ENCODE measurements at regions not wholly inside any gene's neighbourhood (a gene's known extent, or its start where the extent isn't known, plus 50 kb on each side); places are given as distances from the start of the nearest gene placed in this dataset.

DNA sequence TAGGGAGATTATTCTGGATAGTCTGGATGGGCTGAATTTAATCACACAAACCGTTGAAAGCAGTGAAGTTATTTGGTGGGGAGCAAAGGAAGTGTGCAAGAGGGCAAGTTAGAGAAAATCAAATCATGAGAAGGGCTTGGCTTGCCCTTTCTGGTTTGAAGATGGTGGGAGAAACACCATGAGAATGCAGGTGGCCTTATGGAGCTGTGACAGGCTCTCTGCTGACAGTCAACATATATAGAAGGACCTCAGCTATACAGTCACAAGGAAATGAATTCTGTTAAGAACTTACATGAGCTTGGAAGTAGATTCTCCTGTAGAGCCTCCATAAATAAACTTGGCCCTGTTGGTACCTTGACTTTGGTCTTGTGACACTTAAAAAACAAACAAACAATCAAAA lies 72.3 kb downstream of the GMNC start:
- ATAC-seq, result no peak

DNA sequence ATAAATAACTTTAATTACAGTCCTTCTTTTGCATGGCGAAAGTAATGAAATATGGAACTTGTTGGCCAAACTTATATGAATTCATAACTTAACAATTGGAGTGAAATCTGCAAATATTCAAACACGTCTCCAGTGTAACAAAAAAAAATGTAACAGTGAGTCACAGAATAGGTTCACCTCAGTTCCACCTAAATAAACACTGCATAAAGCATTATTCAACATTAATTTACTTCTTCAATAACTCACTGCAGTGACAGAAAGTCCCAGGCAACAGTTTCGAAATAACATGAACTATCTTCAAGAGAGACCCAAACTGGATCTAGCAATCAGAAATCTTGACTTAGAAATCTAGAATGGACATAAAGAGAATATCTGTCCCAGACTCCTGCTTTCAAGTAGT lies 75.6 kb downstream of the GMNC start:
- no peak for ATAC-seq

DNA sequence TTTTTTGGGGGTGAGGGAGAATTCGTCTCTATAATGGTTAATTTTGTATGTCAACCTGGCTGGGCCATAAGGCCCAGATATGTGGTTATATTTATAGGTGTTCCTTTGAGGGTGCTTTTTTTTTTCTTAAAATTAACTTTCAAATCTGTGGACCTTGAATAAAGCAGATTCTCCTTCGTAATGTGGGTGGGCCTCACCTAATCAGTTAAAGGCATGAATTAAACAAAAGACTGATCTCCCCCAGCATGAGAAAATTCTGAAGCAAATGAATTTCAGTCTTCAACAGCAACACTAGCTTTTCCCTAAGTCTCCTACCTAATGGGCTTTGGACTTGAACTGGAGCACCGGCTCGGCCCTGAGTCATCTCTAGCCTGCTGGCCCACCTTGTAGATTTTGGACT lies 77.4 kb downstream of the GMNC start:
- ATAC-seq, result no peak

DNA sequence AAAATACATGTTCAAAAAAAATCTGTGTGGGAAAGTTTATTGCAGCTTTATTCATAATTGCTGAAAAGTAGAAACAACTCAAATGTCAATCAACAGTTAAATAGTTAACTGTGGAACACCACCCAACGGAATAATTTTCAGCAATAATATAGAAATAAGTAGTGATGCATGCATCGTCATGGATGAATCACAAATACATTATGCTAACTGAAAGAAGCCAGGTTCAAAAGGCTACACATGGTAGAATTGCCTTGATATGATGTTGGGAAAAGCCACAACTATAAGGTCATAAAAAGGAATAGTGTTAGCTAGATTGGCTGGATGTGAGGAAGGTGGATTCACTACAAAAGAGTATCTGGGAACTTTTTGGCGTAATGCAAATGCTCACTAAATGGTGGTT lies 82.0 kb downstream of the GMNC start:
- no peak for ATAC-seq

DNA sequence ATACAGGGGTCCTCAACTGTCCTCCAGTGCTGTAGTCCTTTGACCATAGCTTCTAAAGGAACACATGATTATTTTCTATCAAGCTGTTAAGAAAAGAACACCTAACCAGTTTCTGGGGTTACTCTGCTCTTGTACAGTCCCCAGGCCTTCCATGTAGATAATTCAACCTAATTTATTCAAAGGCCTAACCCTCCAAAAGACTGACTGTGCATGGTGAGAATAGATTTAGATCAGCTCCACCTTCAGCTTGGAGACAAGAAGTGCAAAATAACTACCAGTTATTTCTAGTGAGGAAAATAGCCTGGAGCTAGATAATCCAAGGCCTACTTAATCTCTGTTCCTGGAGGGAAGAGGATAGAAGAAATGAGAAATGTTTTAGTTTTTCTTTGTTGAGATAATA lies 87.9 kb downstream of the GMNC start:
- ATAC-seq, result no peak

DNA sequence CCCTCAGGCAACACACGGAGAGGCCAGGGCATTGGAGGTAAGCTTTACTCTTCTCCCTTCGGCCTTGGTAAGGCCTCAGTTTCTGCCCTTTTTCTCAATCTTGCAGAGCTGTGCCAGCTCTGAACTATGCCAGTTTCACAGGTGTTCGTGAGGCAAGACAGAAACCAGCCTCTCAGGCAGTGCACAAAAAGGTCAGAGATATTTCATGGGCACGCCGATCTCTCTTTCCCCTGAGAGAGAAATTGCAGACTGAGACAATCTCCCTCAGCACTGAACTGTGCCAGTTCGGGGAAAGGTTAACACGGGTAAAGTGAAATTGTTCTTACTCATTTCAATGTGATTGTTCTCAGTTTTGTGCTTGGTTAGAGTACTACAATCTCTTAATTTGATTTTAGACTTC lies 88.5 kb downstream of the GMNC start:
- ATAC-seq, result no peak

DNA sequence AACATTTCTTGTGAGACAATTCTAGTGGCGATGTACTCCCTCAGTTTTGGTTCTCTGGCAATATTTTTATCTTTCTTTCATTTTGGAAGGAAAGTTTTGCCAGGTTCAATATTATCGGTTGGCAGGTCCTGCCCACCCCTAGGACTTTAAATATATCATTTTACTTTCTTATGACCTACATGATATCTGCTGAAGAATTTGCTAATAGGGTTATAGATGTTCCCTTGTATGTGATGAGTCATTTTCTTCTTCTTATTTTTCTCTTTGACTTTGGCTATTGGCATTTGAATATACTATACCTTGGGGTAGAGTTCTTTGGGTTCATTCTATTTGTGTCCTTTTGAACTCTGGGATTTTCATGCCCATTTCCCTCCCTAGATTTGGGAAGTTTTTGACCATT lies 89.7 kb downstream of the GMNC start:
- no peak for ATAC-seq

DNA sequence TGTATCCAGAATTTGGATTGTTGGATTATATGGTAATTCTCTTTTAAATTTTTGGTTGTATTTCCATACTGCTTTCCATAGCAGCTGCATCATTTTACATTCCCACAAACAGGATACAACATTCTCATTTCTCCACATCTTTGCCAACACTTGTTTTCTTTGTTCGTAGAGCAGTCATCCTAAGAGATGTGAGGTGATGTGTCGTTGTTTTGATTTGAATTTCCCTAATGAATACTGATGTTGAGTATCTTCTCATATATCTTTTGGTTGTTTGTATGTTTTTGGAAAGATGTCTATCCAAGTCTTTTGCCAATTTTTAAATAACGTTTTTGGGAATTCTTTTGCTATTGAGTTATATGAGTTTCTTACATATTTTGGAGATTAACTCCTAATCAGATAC lies 93.6 kb downstream of the GMNC start:
- ATAC-seq, result no peak

DNA sequence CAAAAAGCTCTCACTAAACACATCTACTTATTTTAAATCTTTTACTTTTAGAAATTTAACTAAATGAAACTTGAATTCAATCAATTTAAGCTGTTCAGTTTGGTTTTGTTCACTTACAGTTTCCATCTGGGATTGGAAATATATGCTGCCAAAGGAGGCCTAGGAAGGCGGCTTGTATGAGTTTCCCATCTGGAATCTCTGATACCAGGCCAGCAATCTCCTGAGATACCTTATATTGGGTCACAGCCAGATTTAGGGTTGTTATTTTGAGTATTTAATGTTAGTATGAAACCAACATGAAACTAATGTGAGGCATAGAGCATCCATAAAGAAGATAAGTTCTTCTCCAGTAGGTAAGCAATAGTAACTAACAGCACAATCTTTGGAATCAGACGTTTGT lies 94.6 kb downstream of the GMNC start:
- no peak for ATAC-seq

DNA sequence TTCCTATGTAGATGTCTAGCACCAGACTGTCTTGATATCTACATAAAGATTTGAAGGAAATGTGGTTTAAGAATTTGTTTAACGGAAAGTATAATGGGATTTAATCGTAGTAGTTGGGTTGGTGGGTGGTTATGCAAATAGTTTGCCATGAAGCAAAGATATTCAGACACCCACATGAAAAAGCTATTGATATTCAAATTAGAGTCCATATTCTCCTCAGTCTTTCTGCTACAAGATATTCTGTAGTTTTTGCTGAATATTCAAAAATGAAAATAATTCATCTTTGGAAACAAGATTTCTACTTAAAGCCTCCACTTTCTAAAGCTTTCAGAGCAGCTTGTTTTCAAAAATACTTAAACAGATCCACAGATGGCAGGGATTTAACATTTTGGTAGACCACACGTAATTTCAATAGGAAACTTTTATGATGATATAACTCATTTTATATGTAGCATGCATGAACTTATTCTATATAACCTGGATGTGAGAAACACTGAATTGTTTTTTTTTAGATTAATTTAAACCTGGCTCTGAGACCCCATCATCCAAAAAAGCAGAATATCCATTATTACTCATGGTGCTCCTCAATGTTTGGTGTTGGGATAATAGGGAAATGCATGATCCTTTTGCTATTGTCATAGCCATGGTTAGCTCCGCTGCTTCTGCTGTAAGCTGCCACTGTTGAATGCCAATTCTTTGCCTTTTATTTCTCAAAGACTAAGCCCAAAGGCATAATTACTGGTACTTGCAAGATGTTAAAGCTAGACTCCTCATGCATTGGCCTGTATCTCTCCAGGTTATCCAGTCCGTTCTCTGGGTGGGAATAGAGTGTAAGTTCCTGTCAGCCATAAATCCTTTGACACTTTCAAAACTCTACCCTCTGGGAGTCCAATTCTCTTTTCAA lies 98.0 kb downstream of the GMNC start:
- ATAC-seq, result no peak

DNA sequence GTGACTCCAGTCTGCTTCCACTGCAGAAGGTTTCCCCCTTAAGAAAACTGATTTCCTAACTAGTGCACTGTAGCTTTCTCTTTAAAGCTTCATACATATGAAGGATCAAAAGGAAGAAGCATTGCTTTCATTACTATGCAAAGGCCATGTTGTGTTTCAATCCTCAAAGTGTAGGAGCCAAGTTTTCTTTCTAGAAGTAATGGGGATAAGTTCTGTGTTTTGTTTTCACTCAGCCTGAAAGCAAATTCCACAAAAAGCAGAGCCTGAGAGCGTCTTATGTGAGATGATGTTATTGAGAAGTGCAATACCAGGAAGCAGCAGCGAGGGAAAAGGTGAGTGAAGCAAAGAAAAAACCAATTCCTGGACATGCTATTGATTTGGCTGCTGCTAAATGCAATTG lies 99.7 kb downstream of the GMNC start:
- ATAC-seq, result no peak

DNA sequence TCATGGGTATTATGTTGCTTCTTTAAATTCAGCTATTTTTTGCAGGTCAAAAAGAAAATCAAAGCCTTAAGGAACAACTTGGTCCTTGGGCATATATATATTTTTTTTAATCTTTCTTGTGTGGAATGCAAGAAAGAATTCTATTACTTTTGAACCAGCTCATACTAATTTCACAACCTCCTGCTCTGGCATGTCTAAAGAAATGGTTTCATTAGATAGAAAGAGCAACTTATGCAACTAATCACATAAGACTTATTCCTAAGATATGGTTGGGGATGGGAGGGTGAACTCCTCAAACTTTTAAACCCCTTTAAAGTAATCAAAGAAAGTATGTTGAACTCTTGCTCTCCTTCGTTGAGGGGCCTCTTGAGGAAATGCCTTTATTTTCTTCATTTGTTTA lies 114.9 kb downstream of the GMNC start:
- ATAC-seq, result no peak

DNA sequence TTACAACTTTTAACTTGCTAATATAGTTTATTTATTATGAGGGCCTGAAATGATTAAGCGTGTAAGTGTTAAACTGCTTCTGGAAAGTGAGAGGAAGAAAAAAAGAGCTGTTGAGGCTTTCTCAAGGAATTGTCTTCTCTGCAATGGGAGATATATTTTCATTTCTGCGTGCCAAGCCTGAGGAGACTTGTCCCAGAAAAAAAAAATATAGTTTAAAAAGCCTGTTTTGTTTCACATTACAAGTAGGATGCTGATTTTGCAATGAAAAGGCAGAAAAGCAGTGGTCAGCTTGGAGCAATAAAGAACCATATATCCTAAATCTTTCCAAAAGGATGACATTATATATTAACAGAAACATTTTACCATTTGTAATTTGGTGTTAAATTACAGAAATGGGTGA lies 115.5 kb downstream of the GMNC start:
- ATAC-seq, result no peak

DNA sequence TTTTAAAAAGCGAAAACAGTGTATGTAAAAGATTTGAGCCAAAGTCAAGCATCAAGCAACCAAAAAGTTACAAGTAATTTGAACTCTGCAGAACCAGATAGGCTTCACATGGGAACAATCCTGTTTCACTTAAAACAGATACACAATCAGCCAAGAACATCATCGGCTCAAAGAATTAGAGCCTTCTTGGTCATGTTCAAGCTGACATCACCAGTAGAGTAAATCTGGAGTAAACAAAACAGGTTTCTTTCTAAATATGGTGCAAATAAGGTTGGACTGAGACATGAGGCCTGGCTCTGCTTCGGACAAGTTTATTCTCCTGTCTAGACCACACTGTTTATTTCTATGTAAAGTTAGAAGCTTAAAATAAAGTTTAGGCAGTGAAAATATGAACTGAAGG lies 116.0 kb downstream of the GMNC start:
- no peak for ATAC-seq

DNA sequence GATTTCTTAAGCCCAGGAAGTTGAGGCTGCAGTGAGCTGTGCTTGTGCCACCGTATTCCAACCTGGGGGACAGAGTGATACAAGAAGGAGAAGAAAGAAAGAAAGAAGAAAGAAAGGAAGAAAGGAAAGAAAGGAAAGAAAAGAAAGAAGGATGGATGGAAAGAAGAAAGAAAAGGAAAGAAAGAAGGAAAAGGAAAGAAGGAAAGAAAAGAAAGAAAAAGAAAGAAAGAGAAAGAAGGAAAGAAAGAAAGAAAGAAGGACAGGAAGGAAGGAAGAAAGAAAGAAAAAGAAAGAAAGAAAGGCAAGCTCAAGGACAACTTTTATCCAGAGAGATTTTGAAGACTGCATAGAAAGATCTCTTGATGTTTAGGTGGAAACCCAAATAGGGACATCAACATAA lies 120.7 kb downstream of the GMNC start:
- ATAC-seq, result no peak

DNA sequence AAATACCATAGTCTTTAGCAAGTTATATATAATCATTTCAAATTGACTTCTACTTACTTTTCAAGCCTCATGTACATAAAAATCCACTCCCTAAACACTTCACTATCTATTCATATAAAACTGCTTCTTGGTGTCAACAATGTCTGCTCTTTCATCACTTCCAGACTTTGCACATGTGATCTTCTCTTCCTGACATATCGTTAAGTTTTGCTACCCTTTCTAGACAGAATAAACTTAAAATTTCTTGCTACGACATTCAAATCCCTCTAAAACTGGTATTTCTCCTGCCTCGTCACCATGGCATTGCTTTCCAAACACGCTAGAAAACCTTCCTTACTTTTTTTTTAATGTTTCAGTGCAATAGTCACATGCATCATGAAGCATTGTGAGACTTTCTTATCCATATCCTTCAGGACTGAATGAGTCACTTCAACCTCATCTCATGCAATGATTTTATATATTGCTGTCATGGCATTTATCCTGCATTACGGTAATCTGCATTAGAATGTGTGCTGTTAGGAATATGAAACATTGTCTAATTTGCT lies 122.8 kb downstream of the GMNC start:
- no peak for ATAC-seq

DNA sequence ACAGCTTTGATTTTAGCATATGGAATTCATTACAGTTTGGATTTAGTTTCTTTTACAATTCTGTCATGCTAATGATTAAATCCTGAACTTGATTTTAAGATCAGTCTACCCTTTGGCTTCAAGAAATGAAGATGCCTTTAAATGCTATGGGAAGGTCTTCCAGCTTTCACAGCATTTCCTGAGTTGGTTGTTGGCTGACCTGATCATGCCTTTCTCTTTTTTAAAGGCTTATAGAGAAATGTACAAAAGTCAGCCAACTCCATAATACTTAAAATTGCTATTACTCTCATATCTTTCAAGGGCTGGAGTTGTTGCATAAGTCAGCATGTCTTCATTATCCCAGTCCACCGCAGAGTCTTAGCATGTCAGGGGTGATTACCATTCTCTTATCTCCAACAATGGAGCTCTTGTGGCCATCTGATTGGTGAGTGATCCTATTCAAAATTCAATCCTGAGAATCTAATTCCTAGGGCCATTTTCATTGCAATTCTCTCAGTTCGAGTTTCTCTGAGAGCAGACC lies 123.8 kb downstream of the GMNC start:
- no peak for ATAC-seq

DNA sequence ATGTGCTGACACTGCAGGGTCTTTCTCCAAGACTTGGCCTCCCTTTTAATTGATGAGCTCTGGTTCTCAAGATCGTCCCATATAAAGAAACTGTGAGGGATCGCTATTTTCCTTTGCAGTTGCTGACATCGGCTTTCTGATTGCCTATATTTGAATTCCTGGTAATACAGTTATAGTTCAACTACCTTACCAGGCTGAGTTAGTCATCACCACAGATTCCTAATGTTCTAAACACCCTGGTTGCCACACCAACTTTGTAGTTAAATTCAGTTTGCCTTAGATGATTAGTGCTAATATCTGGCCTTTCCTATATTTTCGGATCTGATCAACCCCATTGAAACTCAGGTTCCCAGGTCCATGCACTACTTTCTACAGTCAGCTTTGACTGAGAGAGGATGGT lies 125.0 kb downstream of the GMNC start:
- ATAC-seq, result no peak

DNA sequence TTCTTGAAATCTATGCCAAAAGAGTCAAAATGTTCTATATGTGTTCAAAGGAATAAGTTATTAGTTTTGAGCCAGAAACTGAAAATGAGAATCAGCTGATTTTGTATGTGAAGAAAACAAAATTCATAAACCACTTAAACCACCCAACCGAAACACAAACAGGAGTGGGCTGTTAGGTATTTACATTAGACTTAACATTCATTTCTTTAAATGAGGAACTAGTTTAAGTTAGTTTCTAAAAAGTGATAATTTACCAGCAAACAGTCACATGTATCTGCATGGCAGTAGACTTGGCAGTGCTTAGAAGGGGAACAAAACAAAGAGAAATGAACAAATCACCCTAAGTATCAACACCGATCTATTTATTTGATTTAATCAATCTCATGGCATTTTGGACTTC lies 128.0 kb downstream of the GMNC start:
- ATAC-seq, result no peak

DNA sequence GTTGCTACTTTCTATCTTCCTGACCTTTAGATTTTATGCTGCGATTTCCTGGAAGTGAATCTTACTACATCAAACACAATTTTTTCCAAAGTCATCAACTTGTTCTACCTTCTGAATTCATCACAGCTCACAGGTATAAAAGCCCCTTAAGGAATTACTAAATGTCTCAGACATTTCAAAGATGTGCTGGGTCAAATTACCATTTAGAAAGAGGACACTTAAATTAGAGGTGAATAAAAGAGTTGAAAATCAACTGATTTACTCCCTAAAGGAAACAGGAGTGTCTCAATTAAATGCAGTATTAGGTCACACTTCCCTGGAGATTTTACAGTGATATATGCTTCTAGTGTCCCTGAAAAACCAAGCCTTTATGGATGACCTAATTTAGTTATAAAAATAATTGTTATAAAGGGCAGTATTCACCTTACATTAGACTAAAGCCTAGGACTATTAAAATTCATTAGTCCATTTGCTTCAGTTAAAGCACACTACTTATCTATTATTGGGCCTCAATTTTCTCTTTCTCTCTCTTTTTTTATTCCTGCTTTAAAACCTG lies 128.8 kb downstream of the GMNC start:
- no peak for ATAC-seq

DNA sequence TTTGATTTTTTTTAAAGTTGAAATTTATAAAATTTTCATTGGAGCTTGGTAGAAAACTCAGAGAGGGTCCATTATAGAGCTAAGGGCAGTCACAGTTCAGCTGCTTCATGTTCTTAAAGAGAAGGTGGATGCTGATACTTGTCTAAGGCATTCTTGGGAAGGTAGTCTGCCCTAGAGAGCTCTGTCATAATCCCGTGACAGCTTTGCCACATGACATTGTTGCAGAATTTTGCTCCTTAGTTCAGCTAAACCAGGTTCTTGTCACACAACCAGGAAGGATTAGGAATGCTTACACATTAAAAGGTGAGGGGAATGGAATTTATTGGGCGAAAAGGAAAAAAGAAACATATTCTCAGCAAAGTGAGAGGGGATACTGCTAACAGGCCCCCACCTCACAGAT lies 130.9 kb downstream of the GMNC start:
- ATAC-seq, result no peak

DNA sequence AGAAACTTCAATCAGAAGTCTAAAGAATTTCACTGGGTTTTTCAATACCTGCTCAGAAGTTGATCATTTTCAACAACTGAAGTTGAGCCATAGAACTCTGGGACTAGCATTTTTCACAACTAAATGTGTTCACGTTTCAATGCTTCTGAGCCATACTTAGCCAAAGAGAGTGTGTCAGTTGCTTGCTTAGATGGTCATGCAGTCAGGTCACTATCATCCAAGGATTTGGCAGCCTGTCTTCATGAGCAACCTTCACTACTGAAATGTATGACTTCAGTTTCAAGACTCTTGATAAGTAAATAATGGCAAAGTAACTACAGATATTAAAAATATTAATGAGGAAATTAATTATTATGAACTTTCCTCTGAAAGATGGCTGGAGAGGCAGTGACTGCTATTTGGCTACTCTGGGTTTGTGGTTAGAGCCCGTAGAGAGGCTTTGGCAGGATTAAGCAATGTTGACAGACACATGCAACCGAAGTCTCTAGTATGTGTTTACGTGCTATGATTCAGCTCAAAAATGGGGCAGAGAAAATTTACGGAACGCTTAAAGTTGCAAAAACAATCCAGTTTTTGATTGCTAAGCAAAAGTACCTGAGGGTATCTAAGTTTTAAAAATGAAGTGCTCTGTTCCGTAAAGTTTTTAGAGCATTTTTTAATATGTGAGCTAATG lies 133.8 kb downstream of the GMNC start:
- ATAC-seq, result no peak

DNA sequence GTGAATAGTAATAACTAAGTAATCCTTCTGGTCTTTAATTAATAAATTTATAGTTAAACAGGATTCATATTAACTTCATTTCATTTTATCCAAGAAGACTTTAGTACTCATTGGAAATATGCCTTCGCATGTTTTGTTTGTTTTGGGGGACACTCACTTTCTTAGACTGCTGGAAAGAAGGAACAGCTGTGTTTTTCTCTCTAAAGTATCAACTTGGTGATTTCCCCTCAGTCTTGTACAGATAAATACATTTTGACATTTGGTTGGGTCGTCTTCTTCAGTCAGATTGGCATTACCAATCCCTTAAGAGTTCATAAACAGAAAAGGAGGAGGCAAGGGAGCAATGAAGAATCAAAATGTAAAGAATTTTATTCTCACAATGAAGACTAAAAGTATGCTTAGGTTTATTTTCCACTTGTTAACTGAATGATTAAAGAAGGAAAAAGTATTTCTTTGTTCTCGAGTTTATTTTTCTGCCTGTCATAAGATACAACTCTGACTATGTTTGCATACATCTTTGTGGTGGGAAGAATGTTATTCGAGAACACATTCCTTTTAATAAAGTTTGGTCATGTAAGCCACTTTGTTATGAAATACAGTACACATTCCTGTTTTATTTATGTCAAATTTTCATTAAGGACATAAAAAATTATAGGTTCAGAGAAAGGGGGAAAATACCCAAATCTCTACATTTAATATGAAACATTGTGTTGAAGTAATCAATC lies 140.2 kb downstream of the GMNC start:
- no peak for ATAC-seq

Data from esophagus mucosa (tissue), 1 donor.